CD14-positive monocyte (primary cell): ENCODE measurements at regions not wholly inside any gene's neighbourhood (a gene's known extent, or its start where the extent isn't known, plus 50 kb on each side); places are given as distances from the start of the nearest gene placed in this dataset.

Experiments
- DNase-seq, 3 donors: peaks; one replicate each; pipeline ENCODE4 v3.0.0-alpha.2; 2011 to 2022
- H2AFZ ChIP-seq: 2 replicates; pipeline ENCODE4 v1.6.0; 2012; ENCODE audit warnings: mild to moderate bottlenecking, low read depth, low read length, inconsistent platforms; ENCODE audit not compliant: insufficient read depth, poor library complexity, severe bottlenecking
- H3K27ac ChIP-seq, 2 donors: 1 replicate in 1 of 2; 2 replicates in 1 of 2; pipeline ENCODE4 v1.5.1; 2012 to 2013; ENCODE audit warnings: low read length in 2 of 2, control low read depth in 1 of 2, inconsistent platforms in 1 of 2, low read depth in 1 of 2, mild to moderate bottlenecking in 1 of 2
- H3K27me3 ChIP-seq, 2 donors: one replicate each; pipeline versions ENCODE4 v1.6.0 to v1.6.1; 2011 to 2013; ENCODE audit warnings: low read length in 2 of 2; ENCODE audit not compliant: control insufficient read depth in 2 of 2, insufficient read depth in 2 of 2
- H3K36me3 ChIP-seq, 2 donors: replicated peaks in 1 of 2; 1 replicate in 1 of 2; 2 replicates in 1 of 2; pipeline versions ENCODE4 v1.5.1 to v1.6.1; 2012 to 2013; ENCODE audit warnings: low read length in 2 of 2, control low read depth in 1 of 2, inconsistent platforms in 1 of 2, mild to moderate bottlenecking in 1 of 2; ENCODE audit not compliant: insufficient read depth in 2 of 2, control insufficient read depth in 1 of 2
- H3K4me1 ChIP-seq, 2 donors: 1 replicate in 1 of 2; 2 replicates in 1 of 2; pipeline versions ENCODE4 v1.5.1 to v1.6.1; 2012 to 2013; ENCODE audit warnings: low read length in 2 of 2, control low read depth in 1 of 2, inconsistent platforms in 1 of 2, mild to moderate bottlenecking in 1 of 2, moderate library complexity in 1 of 2; ENCODE audit not compliant: insufficient read depth in 2 of 2, control insufficient read depth in 1 of 2
- H3K4me2 ChIP-seq: replicated peaks from 2 replicates; pipeline ENCODE3; 2012; ENCODE audit warnings: low read length, moderate library complexity, mild to moderate bottlenecking; ENCODE audit not compliant: poor library complexity, severe bottlenecking; ENCODE audit errors: extremely low read depth
- H3K4me3 ChIP-seq, 3 experiments: fragments of 200-600 bp in 1 of 3; sonication (generic) in 1 of 3; replicated peaks in 1 of 3; 1 replicate in 2 of 3; 2 replicates in 1 of 3; pipeline ENCODE4 v1.5.1; 2011 to 2013; ENCODE audit warnings: low read length in 3 of 3, mild to moderate bottlenecking in 3 of 3, control low read depth in 2 of 3, low read depth in 2 of 3, inconsistent platforms in 1 of 3, moderate library complexity in 1 of 3
- H3K79me2 ChIP-seq: 2 replicates; pipeline ENCODE4 v1.6.0; 2012; ENCODE audit warnings: mild to moderate bottlenecking, control low read depth, inconsistent platforms, low read length, moderate library complexity; ENCODE audit not compliant: insufficient read depth
- H3K9ac ChIP-seq: 2 replicates; pipeline ENCODE4 v1.6.0; 2017; ENCODE audit warnings: low read length, mild to moderate bottlenecking; ENCODE audit not compliant: insufficient read depth, poor library complexity, severe bottlenecking
- H3K9me3 ChIP-seq, 2 donors: replicated peaks in 1 of 2; 1 replicate in 1 of 2; 2 replicates in 1 of 2; pipeline versions ENCODE4 v1.5.1 to v1.6.1; 2012 to 2013; ENCODE audit warnings: low read length in 2 of 2, control low read depth in 1 of 2; ENCODE audit not compliant: control insufficient read depth in 1 of 2, insufficient read depth in 1 of 2
- H4K20me1 ChIP-seq: 2 replicates; pipeline ENCODE4 v1.6.0; 2012; ENCODE audit warnings: mild to moderate bottlenecking, low read length, control low read depth, moderate library complexity; ENCODE audit not compliant: insufficient read depth
- H3K27ac Mint-ChIP-seq, 7 donors: one replicate each; pipeline ENCODE4 v1.8.0; 2020; ENCODE audit warnings: mild to moderate bottlenecking in 7 of 7, mixed read lengths in 7 of 7, moderate library complexity in 6 of 7, inconsistent platforms in 2 of 7
- H3K27me3 Mint-ChIP-seq, 3 donors: one replicate each; pipeline ENCODE4 v1.8.0; 2021 to 2022; ENCODE audit warnings: low read depth in 3 of 3, mild to moderate bottlenecking in 3 of 3, mixed read lengths in 3 of 3, moderate library complexity in 3 of 3, inconsistent platforms in 1 of 3
- H3K36me3 Mint-ChIP-seq, 2 donors: one replicate each; pipeline ENCODE4 v1.8.0; 2020; ENCODE audit warnings: mixed read lengths in 2 of 2, inconsistent platforms in 1 of 2, mild to moderate bottlenecking in 1 of 2
- H3K4me1 Mint-ChIP-seq: one replicate; pipeline ENCODE4 v1.8.0; 2020; ENCODE audit warnings: mild to moderate bottlenecking, mixed read lengths
- H3K4me3 Mint-ChIP-seq, 2 donors: one replicate each; pipeline ENCODE4 v1.8.0; 2020; ENCODE audit warnings: mild to moderate bottlenecking in 2 of 2, mixed read lengths in 2 of 2, moderate library complexity in 1 of 2
- H3K9me3 Mint-ChIP-seq, 7 donors: one replicate each; pipeline ENCODE4 v1.8.0; 2020 to 2022; ENCODE audit warnings: mixed read lengths in 7 of 7, mild to moderate bottlenecking in 6 of 7, moderate library complexity in 6 of 7, inconsistent platforms in 2 of 7
- CTCF ChIP-seq: fragments of 200-600 bp; IDR thresholded peaks from one replicate; pipeline ENCODE4 v1.8.0; 2022; ENCODE audit warnings: antibody characterized with exemption, mild to moderate bottlenecking
- WGBS: methylation state at CpG from one replicate; pipeline ENCODE4 v1.1.5; 2013; ENCODE audit warnings: missing lambda C conversion rate; ENCODE audit not compliant: insufficient coverage; 5-methylcytosine and 5-hydroxymethylcytosine counted together
- intact Hi-C, 2 donors: fragments of 100-400 bp; cut with micrococcal nuclease; formaldehyde crosslinking; loops; one replicate each; pipeline versions ENCODE4 v1.15.0 to v1.15.1; 2023

DNA sequence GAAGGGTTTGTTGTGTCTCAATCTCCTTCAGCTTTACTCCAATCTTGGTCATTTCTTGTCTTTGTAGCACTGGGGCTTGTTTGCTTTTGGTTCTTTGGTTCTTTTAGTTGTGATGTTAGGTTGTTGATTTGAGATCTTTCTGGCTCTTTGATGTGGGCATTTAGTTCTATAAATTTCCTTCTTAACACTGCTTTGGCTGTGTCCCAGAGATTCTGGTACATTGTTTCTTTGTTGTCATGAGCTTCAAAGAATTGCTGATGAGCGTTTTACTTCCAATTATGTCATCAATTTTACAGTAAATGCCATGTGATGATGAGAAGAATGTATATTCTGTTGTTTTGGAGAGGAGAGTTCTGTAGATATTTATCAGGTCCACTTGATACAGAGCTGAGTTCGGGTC lies 353.3 kb downstream of the MAN2A1 start:
- no peak overlapping the region for H3K4me3 Mint-ChIP-seq
- no peak for DNase-seq
- Histone ChIP-seq H3K4me3 (no peak overlapping the region), H4K20me1 (no peaks in the 10 kb centered on the region), H3K4me1 (no peaks in the 10 kb centered on the region), H3K79me2 (no peaks in the 10 kb centered on the region), H3K27ac (no peak overlapping the region), H3K4me2 (no peak overlapping the region), H3K9ac (no peak overlapping the region), H2AFZ (no peak overlapping the region), H3K27me3 (no peaks in the 10 kb centered on the region), H3K9me3 (no peaks in the 10 kb centered on the region), H3K36me3 (no peaks in the 10 kb centered on the region)
- H3K36me3 Mint-ChIP-seq, result no peaks in the 10 kb centered on the region
- peaks cover 6 to 14% (median 10%) of the 10 kb centered on the region in 7 donors for H3K9me3 Mint-ChIP-seq
- H3K27me3 Mint-ChIP-seq, result no peaks in the 10 kb centered on the region
- TF ChIP-seq CTCF, result no peak
- no peak overlapping the region for H3K27ac Mint-ChIP-seq
- no CpG with 5 or more reads among the region's 2 CpGs for WGBS
- no peaks in the 10 kb centered on the region for H3K4me1 Mint-ChIP-seq
- intact Hi-C loops, result no loop called here

- Histone ChIP-seq H3K4me3 (no peak overlapping the region), H3K4me2 (no peak overlapping the region), H2AFZ (no peak overlapping the region), H3K9ac (no peak overlapping the region), H3K79me2 (no peaks in the 10 kb centered on the region), H3K9me3 (no peaks in the 10 kb centered on the region), H3K27me3 (no peaks in the 10 kb centered on the region), H3K36me3 (no peaks in the 10 kb centered on the region), H3K4me1 (no peaks in the 10 kb centered on the region), H4K20me1 (no peaks in the 10 kb centered on the region), H3K27ac (no peak overlapping the region)
- WGBS, result 80% methylated on average over 1 of the region's 1 CpG
- Mint-ChIP-seq H3K27ac (no peak overlapping the region), H3K9me3 (peaks cover 6 to 14% (median 10%) of the 10 kb centered on the region in 7 donors), H3K4me1 (no peaks in the 10 kb centered on the region), H3K27me3 (no peaks in the 10 kb centered on the region), H3K4me3 (no peak overlapping the region), H3K36me3 (no peaks in the 10 kb centered on the region)
- intact Hi-C loops, result no loop called here
- no peak for TF ChIP-seq CTCF
- no peak for DNase-seq
Measured at GRCh38 chr5:110045158-110045557, 355.4 kb downstream of the MAN2A1 start.
